Right renal cortex interstitium (tissue), 3 donors: ENCODE measurements at regions not wholly inside any gene's neighbourhood (a gene's known extent, or its start where the extent isn't known, plus 50 kb on each side); places are given as distances from the start of the nearest gene placed in this dataset.

Source experiments
- DNase-seq, 3 donors: peaks; one replicate each; pipeline ENCODE4 v3.0.0-alpha.2; 2013; ENCODE audit warnings: low read depth in 3 of 3, low spot score in 2 of 3

DNA sequence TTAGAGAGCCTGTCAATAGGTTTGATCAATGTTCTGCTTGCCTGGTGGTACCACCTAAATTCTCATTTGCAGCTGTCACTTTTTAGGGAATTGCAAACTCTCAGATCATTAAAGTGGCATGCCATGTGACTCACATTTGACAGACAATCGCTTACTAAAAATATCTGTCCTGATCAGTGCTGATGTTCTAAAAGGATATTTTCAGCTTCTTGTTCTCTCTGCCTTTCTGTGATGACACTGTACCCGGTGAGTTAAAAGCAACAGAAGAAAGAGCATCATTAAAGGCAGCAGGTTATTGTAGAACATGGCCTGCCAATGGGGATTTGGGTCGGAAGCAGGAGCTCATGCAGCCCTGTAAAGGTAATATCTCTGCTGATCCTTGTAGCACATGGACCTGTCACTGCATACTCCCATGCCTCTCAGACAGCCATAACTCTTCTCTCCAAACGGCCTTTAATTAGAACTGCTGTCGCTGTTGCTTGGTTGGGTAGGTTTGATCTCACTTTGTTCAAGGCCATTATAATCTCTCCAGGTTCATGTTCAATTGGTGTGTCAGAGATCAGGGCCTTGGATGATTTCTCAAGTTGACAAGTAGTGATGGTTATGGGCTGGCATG is 441.3 kb upstream of the DEPDC1 start:
- DNase-seq: no peak

DNA sequence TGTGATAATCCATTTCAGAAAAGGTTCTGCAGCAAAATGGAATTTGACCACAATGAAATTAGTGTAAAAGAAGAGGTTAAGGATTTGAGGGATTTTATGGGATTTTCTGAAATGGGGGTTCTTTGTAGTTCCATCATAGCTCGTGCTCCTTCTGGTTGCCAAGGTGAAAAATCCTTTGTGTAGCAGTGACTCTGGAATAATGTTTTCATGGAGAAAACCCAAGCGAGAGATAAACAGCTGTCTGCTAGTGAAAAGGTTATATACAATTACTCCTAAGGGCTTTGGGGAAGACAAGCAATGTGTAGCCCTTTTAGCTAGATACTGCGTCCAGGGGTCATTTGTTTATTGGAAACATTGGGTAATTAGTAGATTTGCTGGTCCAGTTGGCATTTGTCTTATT is 453.2 kb upstream of the DEPDC1 start:
- no peak for DNase-seq

DNA sequence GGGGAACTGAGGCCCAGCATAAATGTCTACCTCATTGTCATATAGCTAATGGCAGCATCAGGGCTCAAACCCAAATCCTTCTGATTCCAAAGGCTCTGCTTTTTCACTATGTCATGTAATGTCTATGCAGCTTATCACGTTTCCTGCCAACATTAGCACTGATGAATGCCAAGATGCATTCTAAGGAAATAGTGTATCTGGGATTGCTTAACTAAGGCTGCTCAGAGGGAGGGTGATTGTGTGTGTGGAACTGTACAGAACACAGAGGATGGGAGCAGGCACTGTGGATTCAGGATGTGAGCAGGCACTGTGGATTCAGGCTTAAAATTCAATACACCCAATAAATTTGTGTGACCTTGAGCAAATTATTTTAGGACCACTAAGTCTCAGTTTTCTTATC is 456.4 kb upstream of the DEPDC1 start:
- DNase-seq: no peak

DNA sequence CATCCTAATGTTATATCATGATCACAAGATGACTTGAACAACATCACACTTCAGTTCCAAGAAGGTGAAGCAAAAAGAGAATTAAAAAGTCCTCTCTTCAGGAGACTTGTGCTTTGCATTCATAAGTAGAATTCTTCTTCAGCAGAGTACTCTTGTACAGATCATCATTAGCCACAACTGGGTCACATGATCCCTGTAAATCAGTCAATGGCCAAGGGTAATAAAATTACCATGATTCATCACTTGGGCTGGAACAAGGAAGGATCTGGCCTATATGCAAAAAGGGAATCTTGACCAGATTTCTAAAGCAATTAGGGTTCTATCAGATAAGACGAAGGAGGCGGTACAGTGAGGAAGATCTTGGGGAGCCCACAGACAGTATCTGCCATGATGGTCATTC is 458.0 kb upstream of the DEPDC1 start:
- no peak for DNase-seq

DNA sequence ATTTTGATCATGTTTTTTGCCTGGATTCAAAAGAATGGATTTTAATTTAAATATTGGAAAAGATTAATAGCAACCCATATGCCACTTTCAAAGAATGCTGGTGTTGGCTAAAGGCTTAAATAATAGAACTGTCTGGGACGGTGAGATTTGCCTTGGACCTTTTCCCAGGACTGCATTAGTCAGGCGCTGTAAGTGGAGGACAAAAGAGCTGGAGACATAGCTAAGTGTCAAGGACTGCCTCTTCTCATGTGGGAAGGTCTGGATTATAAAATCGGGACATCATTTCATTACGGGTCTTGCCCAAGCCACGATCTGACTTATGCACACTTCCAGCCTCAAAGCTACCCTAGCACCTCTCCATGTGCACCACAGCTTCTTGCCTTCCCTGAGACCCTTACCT is 458.5 kb upstream of the DEPDC1 start:
- DNase-seq: no peak

DNA sequence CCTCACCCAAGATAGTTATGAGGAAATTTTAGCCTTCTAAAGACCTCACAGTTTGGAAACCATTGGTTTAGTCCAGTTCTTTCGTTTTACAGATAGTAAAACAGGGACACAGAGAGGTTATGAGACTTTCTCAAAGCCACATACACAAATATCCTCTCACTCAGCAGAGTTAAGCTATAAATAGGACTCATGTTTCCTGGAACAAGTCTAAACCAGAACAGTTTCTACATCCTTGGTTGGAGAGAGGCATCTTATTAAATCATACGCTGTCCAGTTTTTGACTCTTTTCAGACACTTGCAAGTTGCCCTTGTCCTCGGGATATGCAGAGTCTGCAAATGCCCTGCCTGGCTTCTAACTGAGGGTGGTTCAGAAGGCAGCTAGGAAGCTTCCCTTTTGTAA is 462.1 kb upstream of the DEPDC1 start:
- DNase-seq: no peak

DNA sequence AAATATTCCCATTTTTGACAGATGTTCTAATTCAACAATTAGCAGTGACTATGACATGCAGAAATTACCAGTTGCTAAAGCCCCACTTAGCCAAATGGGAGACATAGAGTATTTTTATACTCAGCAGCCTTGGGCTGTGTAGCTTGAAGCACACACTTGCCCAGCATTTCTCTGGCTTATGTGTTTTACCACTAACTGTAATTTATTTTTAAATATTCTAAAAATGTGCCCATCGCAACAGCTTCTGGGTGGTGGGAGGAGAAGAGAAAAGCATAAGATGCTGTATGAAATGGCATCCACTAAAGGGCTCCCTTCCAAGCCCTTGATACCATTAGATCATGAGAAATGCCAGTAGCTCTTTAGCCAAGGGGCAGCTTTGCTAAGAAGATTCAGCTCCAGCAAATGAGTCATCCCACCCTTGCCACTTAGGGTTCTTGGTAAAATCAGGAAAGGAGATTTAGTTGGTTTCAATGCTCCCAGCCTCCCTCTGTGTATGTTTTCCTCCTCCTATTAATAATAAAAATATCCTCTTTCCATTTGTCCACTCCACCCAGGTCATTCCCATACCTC is 462.7 kb upstream of the DEPDC1 start:
- DNase-seq: no peak

DNA sequence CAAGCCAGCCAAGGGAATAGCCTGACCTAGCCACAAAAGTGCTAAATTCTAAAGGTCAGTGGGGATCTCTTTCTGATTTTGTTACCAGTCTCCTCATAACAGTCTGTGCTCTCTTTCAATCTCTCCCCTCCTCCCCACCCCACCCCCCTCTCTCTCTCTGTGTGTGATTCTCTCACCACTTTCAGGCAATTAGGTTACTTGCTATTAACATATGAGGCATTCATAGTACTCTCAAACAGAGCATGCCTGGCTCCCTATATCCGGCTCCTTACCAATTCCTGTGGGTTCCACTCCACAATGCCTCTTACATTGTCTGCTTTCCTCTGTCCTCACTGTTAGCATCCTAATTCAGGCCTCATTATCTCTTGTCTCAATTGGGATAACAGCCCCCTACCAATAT is 464.3 kb upstream of the DEPDC1 start:
- DNase-seq: no peak

DNA sequence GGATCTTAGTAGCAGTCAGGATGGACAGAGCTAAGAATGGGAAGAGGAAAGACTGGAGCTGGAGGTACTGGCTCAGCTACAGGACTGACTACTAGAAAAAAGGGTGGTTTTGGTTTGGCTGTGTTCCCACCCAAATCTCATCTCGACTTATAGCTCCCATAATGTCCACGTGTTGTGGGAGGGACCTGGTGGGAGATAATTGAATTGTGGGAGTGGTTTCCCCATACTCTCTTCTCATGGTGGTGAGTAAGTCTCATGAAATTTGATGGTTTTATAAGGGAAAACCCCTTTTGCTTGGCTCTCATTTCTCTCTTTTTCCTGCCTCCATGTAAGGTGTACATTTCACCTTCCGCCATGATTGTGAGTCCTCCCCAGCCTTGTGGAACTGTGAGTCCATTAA is 466.5 kb upstream of the DEPDC1 start:
- DNase-seq: no peak

DNA sequence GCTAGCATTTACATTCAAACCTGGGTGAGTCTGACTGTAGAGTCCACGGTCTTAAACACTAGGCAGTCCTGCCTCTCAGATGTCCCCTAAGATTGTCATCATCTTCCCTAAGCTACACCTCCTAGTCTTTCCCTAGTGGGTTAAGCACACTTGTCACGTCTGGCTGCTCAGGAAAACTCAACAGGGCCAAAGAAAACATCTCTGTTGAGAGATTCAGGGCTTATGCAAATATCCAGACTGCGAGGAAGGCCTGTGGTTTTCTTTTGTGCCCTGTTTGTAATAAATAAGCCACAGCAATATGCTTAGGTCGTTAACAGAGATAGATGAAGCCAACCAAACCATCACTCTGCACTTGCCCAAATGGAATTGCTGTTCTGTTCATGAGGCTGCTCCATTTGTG is 472.6 kb upstream of the DEPDC1 start:
- no peak for DNase-seq

DNA sequence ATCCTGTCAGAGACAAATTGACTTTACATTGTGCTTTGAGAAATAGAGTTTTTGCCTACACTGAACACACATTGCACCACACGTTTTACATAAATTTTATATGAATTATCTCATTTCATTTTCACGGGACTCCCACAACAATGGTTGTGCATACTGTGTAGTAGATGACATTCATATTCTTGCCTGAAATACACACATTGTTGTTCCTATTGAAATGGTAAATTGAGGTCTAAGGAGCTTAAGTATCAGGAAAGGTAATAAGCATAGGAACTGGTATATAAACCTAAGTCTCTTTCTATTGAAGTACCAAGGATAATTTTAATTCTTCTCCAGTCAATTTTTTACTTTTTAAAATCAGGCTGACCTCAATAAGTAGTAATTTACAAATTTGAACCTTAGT is 473.7 kb upstream of the DEPDC1 start:
- DNase-seq: no peak

DNA sequence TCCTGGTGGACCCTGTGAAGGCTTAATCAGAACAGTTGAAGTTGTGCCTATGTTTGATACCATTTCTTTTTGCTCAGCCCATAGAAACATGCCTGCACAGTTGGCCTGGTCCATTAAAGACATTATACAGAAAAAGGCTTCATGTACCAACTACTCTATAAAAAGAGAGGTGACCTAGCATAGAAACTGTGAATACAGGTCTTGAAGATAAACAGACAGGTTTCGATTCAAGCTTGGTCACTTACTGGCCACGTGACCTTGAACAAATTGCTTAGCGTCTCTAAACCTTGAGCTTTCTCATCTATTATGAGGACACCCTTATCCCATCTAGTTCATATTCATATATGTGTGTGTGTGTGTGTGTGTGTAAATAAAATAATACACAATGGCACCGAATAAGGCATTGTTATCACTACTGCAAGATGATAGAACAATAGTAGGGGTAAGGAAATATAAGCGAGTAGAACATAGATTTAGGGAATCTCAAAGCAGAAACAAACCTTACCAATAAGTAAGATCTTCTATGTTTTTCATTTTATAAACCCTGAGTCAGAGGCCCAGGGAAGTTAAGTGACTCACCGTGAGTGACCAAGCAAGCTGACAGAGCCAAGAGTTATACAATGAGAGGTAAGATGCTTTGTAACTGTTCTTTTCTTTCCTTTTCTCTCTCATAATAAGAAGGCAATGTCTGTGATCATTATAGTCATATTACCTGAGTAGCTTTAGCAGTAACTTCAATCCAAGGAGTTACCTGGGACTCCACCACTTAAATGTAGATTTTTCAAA is 476.8 kb upstream of the DEPDC1 start:
- no peak for DNase-seq

DNA sequence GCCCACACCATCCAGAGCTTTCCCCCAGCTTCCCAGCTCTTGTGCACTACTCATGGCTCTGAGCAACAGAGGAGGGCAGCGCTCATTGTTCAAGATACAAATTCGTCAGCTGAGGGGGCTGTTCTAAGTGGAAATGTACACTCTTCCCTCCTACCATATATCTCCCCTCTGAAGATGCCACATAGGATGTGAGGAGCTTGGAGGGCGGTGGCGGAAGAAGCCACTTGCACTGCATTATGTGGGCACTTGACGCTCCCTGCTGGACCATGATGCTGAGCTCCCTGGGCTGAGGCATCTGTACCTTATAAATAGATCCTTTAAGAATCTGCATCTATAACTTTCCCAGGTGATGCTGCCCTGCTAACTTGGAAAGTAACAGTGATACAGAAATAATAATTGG is 477.6 kb upstream of the DEPDC1 start:
- no peak for DNase-seq

DNA sequence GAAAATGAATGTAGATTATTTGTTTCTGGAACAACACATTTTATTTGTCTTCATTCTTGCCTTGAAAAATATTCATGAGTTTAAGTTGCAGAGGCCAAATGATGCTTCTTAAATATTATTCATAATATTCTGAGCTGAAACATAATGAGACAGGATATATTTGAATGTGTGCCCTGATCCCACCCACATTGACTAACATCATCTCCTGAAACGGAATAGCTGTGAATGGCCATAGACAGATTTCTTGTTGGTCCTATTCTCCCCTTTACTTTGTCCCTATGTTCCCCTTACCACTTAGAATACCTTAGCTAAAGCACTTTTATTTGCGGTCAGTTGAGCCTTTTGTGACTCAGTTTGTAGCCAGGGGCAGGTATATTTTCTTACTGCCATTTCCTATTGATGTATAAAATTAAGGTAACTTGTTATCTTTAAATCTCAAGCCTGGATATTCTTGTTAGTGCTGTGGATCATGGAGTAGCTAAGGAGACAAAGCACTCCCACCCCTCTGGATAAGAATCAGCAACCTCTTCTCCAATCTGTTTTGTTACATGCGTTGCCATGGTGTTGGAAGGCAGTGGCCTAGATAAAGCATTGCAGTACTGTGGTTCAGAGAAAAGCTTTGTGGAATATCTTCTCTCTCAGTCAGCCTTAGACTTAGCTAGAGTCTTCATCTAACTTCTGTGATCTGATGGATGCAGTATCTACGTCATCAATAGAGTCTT is 478.5 kb upstream of the DEPDC1 start:
- peak in 1 of 3 donors; percentile 51 for DNase-seq

DNA sequence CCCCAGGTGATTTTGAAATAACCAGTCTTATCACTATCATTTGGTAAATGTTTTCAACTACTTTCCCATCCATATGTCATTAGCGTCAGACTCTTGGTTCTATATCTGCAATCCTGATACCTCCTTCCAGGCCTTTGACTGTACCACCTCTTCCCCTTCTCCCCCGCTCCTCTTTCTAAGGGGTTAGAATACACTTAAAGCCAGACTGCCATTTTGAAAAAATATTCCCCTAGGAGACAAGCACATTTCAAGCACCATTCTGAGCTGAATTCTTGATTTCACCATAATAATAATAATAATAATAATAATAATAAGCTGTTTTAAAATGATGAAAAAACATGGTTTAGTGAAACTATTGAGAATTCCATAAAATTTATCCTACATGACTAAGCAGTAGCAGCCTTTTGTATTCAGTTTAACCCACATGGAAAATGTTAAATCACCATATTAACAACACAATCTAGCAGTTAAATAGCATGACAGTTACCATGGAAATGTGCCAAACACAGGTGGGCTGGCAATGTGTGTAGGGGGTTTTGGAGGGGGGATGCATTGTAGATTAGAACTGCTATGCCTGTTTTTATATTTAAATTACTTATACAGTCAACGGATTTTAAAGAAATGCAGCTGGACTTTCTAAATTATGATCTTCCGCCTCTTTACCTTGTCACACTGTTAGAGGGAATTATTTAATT is 480.2 kb upstream of the DEPDC1 start:
- DNase-seq: no peak

DNA sequence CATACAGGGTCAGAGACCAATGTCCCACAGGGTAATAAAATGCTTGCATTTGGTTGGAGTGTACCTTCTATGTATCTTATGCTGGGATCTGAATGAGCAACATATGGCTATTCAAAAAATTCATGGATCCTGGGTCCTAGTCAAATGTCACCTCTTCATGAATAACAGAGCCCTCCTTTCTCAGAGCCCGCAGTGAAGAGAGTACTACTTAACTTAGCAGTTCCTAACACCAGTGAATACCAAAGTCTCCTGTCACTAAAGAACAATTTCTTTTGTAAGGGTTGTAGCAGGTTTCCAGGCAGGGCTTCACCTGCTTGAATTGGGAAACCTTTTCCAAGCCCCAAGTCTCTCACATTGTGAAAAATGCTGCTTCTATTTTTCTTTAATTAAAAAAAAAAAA is 483.0 kb upstream of the DEPDC1 start:
- no peak for DNase-seq

DNA sequence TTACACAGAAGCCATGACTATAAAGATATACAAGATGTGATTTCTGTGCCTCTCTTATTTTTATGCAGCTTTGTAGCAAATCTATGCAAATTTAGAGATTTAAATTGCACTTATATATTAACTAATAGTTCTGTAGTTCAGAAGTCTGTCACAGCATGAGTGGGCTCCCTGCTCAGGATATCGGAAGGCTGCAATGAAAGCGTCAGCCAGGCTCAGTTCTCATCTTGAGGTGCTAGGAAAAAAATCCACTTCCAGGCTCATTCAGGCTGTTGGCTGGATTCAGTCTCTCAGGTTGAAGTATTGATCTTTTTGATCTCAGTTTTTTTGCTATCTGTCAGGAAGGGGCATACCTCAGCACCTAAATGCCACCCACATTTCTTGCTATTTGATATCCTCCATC is 487.4 kb upstream of the DEPDC1 start:
- no peak for DNase-seq

DNA sequence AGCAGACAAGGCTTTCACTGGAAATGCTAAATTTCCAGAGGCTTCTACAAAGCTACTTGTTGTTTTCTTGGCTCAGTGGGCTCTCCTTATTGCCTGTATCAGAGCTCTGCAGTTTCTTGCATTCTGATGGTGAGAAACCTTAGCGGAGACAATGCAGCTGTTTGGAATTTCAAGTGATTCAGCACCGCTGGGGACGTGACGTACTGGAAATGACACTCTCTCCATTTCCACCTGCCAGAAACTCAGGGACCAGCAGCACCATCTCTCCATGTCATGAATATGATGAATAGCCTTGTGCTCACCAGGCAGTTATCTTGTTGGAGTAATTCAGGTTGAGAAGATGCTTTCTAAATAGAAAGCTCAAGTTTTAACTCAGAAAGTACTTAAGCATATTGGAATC is 497.2 kb upstream of the DEPDC1 start:
- DNase-seq: no peak

DNA sequence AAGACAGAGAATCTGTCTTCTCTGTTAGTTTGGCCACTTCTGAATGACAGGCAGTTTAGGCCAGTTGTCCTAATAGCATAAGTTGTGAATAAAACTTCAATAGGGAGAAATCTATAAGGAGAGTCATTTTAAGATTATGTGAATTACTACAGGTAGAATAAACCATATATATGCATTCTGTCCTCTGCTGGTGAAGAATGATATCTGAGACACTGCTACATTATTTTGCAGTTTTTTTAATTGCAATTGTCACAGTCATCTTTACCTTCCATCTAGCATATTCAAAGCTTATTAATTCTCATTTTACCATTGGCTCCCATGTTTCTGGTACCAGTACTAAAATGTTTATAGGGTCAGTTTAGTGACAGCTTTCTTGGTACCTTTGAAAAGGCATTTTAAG is 519.6 kb upstream of the DEPDC1 start:
- no peak for DNase-seq

DNA sequence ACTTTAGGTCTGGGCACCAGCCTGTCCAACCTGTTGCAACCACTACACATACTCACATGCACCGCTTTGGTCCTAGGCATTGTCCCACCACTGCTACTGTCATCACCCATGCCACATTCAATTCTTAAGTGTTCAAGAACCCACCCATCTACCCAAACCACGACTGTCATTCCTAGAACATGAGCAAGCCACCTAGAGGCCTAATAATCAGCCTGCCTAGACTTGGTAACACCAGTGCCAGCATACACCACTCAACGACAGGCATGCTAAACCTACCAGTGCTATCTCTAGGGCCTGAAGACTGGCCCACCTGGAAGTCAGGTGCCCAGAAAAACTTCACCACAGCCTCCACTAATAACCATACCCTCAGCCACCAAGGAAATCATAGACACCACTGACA is 532.8 kb upstream of the DEPDC1 start:
- DNase-seq: no peak

DNA sequence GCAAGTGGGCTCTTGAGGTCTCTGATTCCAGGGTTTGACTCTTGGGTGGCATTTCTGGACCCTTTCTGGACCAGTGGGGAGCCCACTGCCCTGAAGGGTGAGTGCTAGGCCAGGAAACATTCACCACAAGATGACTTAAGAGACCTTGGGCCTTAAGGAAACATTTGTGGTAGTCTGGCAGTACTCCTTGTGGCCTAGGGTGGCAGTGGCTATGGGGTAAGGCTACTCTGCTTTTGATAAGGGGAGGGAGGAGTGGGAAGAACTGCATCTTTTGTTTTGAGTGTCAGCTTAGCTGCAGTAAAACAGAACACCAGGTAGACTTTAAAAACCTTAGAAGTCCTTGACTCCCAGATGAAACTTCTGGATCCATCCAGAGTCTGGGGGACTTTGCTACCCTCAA is 529.3 kb upstream of the LRRC7 start:
- no peak for DNase-seq
